Kasumi-1 (cell line): ENCODE measurements at regions not wholly inside any gene's neighbourhood (a gene's known extent, or its start where the extent isn't known, plus 50 kb on each side); places are given as distances from the start of the nearest gene placed in this dataset.
"Not testable (repeated sequence)": the region's sequence is repeated elsewhere in the genome, so short reads cannot be mapped to it uniquely, and the experiment has no call there.

Experiments
- DNase-seq, 2 experiments: peaks; one replicate each; lab custom pipeline; 2025; lab: John Stamatoyannopoulos, UW

- DNase-seq, result no peak
These were observed 103.1 kb upstream of the RHOBTB1 start for GRCh38 chr10:61047081-61047480.

GRCh38 chr10:61045480-61045879, 101.5 kb upstream of the RHOBTB1 start:
- DNase-seq, result not testable (repeated sequence)

GRCh38 chr10:61042533-61042932, 98.5 kb upstream of the RHOBTB1 start:
- DNase-seq, result no peak

- DNase-seq, result no peak
These were observed 96.5 kb upstream of the RHOBTB1 start for GRCh38 chr10:61040399-61041016.

GRCh38 chr10:61039868-61040267, 95.9 kb upstream of the RHOBTB1 start:
- no peak for DNase-seq

DNA sequence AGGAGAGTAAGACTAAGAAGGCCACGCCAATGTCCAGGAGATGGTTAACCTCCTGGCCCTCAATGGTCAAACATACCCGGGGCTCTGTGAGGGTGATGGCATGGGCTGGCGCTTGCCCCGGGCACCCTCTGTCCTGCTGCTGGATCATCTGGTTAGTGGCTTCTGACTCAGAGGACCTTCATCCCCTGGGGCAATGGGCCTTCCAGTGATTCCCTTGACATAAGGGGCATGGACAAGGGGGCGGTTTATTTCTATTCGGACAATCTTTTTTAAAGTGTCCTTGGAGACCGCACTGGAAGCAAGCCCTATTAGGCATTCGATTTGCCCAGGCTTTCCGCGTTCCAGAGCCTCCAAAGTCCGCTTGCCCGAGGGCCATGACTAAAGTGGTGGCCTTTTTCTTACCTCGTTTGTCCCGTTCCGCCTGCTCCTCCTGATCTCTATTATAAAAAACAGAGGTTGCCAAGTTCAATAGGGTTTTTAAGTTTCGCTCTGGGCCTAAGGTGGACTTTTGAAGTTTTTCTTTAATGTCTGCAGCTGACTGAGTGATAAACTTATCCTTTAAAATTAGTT, 93.4 kb upstream of the RHOBTB1 start:
- DNase-seq, result not testable (repeated sequence)

- DNase-seq, result not testable (repeated sequence)
These were observed 92.2 kb upstream of the RHOBTB1 start for GRCh38 chr10:61036148-61036547.

DNA sequence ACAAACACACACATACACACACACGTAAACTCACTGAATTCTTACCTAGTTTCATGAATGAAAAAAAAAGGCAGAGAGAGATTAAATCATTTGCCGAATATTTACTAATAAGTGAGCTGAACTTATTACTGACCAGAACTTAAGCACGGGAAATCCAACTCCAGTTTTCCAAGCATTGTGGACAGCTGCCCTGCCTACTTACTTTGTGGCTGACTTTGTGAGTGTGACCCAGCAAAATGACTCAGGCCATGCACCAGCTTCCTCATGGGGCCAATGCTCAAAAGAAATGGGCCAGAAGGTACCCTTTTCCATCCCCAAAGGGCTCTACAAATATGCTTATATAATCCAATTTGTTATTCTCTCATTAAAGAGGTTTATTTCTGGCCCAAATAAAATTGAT, 87.4 kb upstream of the RHOBTB1 start:
- no peak for DNase-seq

GRCh38 chr10:61029411-61029810, 85.4 kb upstream of the RHOBTB1 start:
- no peak for DNase-seq

- DNase-seq, result no peak
These were observed 84.9 kb upstream of the RHOBTB1 start for GRCh38 chr10:61028861-61029361.

GRCh38 chr10:61024856-61025201, 80.8 kb upstream of the RHOBTB1 start:
- peak; percentile 22 to 55 for DNase-seq

- DNase-seq, result no peak
These were observed 80.3 kb upstream of the RHOBTB1 start for GRCh38 chr10:61024151-61024855.

- no peak for DNase-seq
These were observed 79.1 kb upstream of the RHOBTB1 start for GRCh38 chr10:61023053-61023452.

DNA sequence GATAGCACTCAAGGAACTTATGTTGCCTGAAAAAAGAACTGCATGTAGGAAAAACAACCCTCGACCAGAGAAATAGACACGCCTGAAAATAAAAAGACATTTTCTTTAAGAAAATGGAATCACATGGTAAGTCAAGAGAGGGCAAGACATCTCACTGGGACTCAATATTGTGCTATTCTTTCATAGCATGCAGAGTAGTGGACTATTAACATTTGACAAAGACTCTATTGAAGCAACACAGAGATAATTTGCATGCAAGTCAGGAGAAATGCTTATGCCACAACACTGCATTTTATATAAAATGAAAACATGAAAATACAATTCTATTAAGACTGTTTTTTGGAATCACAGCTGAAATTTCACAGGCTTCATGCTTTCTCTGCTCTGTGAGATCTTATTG, 77.9 kb upstream of the RHOBTB1 start:
- no peak for DNase-seq

DNA sequence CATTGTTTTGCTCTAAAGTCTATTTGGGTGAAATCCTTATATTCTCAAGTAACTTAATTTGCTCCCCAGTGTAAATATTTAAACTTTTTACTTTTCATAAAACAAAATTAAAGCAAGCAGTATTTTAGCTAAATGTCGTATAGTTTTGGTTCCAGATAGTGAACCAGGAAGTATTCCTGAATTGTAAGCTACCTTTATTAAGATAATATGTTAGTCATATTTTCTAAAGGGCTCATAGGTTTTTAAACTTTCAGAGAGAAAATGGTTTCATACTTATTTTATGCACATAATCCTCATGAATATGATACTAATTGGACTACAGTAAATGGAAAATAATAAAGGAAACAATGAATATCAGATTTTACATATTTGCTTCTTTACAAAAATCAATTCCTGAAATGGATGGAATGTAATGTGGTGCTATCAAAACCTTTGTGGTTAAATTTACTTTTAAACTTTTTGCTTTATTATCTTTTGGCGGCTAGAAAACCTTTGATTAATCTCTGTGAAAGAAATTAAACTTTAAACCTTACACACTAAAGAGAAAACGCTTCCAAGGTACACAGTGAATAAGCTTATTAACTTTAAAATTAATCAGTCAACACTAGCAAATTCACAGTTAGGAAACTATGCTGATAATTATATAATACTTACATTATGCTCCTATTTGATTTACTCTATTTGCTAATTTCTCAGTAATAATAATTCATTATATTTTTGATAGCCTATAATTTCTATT, 76.6 kb upstream of the RHOBTB1 start:
- no peak for DNase-seq

DNA sequence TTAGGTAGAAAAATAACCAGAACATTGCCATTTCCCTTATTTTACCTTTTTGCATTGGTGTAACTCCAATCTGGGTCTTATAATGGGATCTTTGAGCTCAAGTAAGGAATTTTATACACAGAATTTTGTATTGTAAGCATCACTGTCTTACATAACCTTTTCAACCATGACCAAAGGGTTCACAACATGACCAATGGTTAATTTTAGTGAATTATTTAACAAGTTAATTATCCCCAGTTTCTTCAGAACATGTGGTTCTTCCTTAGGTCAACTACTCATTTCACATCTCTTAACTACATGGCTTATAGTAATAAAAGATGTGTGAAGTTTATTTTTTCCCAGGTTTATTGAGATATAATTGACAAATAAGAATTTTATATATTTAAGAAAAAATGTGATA, 74.2 kb upstream of the RHOBTB1 start:
- DNase-seq, result no peak

- DNase-seq, result no peak
These were observed 72.6 kb upstream of the RHOBTB1 start for GRCh38 chr10:61016630-61017029.

DNA sequence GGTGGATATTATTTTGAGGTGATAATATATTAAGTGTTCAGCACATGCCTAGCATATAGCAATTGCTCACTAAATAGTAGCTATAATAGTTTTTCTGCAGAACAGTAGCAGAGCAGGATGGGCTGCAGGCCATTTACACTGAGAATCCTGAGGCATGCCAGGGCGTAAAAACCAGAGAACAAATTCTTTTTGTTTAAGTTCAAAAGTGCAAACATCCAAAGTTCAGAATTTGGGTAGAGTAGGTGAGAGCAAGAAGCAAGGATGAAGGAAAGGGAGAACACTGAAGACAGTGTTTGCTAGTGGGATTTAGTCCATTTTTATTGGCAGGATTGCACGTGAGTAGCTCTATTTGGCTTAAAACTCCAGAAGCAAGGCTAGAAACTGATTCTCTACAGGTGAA, 72.0 kb upstream of the RHOBTB1 start:
- no peak for DNase-seq

GRCh38 chr10:61010863-61011262, 66.9 kb upstream of the RHOBTB1 start:
- DNase-seq, result no peak

DNA sequence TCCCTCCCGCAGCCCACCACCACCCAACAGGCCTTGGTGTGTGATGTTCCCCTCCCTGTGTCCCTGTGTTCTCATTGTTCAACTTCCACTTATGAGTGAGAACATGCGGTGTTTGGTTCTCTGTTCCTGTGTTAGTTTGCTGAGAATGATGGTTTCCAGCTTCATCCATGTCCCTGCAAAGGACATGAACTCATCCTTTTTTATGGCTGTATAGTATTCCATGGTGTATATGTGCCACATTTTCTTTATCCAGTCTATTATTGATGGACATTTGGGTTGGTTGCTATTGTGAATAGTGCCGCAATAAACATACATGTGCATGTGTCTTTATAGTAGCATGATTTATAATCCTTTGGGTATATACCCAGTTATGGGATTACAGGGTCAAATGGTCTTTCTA, 59.1 kb upstream of the RHOBTB1 start:
- DNase-seq, result not testable (repeated sequence)

DNA sequence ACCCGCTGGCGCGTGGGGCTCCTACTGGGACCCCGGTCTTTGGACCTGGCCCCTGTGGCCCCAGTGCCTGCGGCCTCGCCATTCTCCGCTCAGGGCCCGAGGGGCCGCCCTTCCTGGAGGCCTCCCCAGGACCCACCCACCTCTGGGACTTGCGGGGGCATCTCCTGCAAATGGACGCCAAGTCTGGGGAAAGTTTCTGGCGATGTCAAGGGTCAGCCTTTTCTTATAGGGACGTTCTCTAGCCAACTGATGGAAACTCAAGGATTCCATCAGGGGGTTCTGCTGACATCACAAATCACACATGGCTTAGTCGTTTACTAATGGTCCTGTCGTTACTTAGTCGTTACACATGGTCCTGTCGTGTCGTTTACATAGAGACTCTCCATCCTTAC, 57.7 kb upstream of the RHOBTB1 start:
- no peak for DNase-seq

- no peak for DNase-seq
These were observed 57.1 kb upstream of the RHOBTB1 start for GRCh38 chr10:61000769-61001730.
